ENCODE measurements at regions not wholly inside any gene's neighbourhood (a gene's known extent, or its start where the extent isn't known, plus 50 kb on each side); places are given as distances from the start of the nearest gene placed in this dataset.
"Not testable (repeated sequence)": the region's sequence is repeated elsewhere in the genome, so short reads cannot be mapped to it uniquely, and the experiment has no call there.

- Histone ChIP-seq H3K27me3 (replicated peaks in 1 of 4; ENCODE audit: control extremely low read depth in 1 of 4, control insufficient read depth in 3 of 4, insufficient read depth in 4 of 4, low read length in 3 of 4) (no peaks in the 10 kb centered on the region), H3K4me1 (ENCODE audit: control insufficient read depth in 2 of 2, insufficient read depth in 2 of 2, low read length in 2 of 2) (no peaks in the 10 kb centered on the region), H3K36me3 (replicated peaks in 1 of 2; ENCODE audit: control extremely low read depth in 1 of 2, control insufficient read depth in 1 of 2, extremely low read depth in 1 of 2, insufficient read depth in 2 of 2, low read length in 1 of 2) (no peaks in the 10 kb centered on the region), H3K4me3 (ENCODE audit: control extremely low read depth in 1 of 5, extremely low read depth in 1 of 5, insufficient read depth in 1 of 5, low read depth in 2 of 5, low read length in 4 of 5) (no peak overlapping the region), H3K9me3 (ENCODE audit: control extremely low read depth in 1 of 3, control insufficient read depth in 2 of 3, insufficient read depth in 1 of 3, low read length in 2 of 3) (peaks cover 0 to 3% (median 0%) of the 10 kb centered on the region in 3 donors), H3K79me2 (ENCODE audit: control insufficient read depth, insufficient read depth, low read length) (no peaks in the 10 kb centered on the region), H4K20me1 (ENCODE audit: control insufficient read depth, insufficient read depth, low read length, poor library complexity, severe bottlenecking) (no peaks in the 10 kb centered on the region), H3K4me2 (replicated peaks; ENCODE audit: low read depth, low read length, poor library complexity, severe bottlenecking) (no peak overlapping the region), H3K27ac (ENCODE audit: low read length in 2 of 2) (no peak overlapping the region), H2AFZ (ENCODE audit: insufficient read depth, low read depth, low read length, poor library complexity, severe bottlenecking) (no peak overlapping the region), H3K9ac (ENCODE audit: low read length) (no peak overlapping the region)
- Mint-ChIP-seq H3K4me3 (no peak overlapping the region), H3K27ac (no peak overlapping the region), H3K27me3 (no peaks in the 10 kb centered on the region), H3K4me1 (no peaks in the 10 kb centered on the region), H3K9me3 (ENCODE audit: insufficient read depth) (no peaks in the 10 kb centered on the region)
- CTCF ChIA-PET = no interaction called here
- ATAC-seq (ENCODE audit: low read depth) = no peak
- no peak for TF ChIP-seq EZH2 (IDR thresholded peaks at IDR 0.05; ENCODE audit: borderline replicate concordance, insufficient read depth, low read depth, low read length, poor library complexity, severe bottlenecking)
- no peak for TF ChIP-seq CTCF (IDR thresholded peaks at IDR 0.05)
- POLR2A ChIA-PET = no interaction called here
- intact Hi-C loops (cut with micrococcal nuclease) = no loop called here
- no peak for DNase-seq
Measured at GRCh38 chr7:82599895-82600294, 156.3 kb upstream of the CACNA2D1 start.

GRCh38 chr7:82598958-82599357, 155.4 kb upstream of the CACNA2D1 start:
- ChIA-PET CTCF (no interaction called here), POLR2A (no interaction called here)
- Histone ChIP-seq H3K4me2 (replicated peaks; ENCODE audit: low read depth, low read length, poor library complexity, severe bottlenecking) (no peak overlapping the region), H3K9me3 (ENCODE audit: control extremely low read depth in 1 of 3, control insufficient read depth in 2 of 3, insufficient read depth in 1 of 3, low read length in 2 of 3) (peaks cover 0 to 3% (median 0%) of the 10 kb centered on the region in 3 donors), H3K79me2 (ENCODE audit: control insufficient read depth, insufficient read depth, low read length) (no peaks in the 10 kb centered on the region), H3K9ac (ENCODE audit: low read length) (no peak overlapping the region), H3K27ac (ENCODE audit: low read length in 2 of 2) (no peak overlapping the region), H4K20me1 (ENCODE audit: control insufficient read depth, insufficient read depth, low read length, poor library complexity, severe bottlenecking) (no peaks in the 10 kb centered on the region), H3K27me3 (replicated peaks in 1 of 4; ENCODE audit: control extremely low read depth in 1 of 4, control insufficient read depth in 3 of 4, insufficient read depth in 4 of 4, low read length in 3 of 4) (no peaks in the 10 kb centered on the region), H3K36me3 (replicated peaks in 1 of 2; ENCODE audit: control extremely low read depth in 1 of 2, control insufficient read depth in 1 of 2, extremely low read depth in 1 of 2, insufficient read depth in 2 of 2, low read length in 1 of 2) (no peaks in the 10 kb centered on the region), H3K4me1 (ENCODE audit: control insufficient read depth in 2 of 2, insufficient read depth in 2 of 2, low read length in 2 of 2) (no peaks in the 10 kb centered on the region), H2AFZ (ENCODE audit: insufficient read depth, low read depth, low read length, poor library complexity, severe bottlenecking) (no peak overlapping the region), H3K4me3 (ENCODE audit: control extremely low read depth in 1 of 5, extremely low read depth in 1 of 5, insufficient read depth in 1 of 5, low read depth in 2 of 5, low read length in 4 of 5) (no peak overlapping the region)
- ATAC-seq (ENCODE audit: low read depth) (no peak), DNase-seq (no peak)
- intact Hi-C loops (cut with micrococcal nuclease) = no loop called here
- no CpG with 5 or more reads among the region's 1 CpG for WGBS (ENCODE audit: insufficient coverage)
- no peak overlapping the region for H3K27ac Mint-ChIP-seq
- TF ChIP-seq CTCF (IDR thresholded peaks at IDR 0.05) = no peak
- TF ChIP-seq EZH2 (IDR thresholded peaks at IDR 0.05; ENCODE audit: borderline replicate concordance, insufficient read depth, low read depth, low read length, poor library complexity, severe bottlenecking) = no peak
- H3K4me3 Mint-ChIP-seq = no peak overlapping the region
- no peaks in the 10 kb centered on the region for H3K4me1 Mint-ChIP-seq
- H3K27me3 Mint-ChIP-seq = no peaks in the 10 kb centered on the region
- H3K9me3 Mint-ChIP-seq (ENCODE audit: insufficient read depth) = no peaks in the 10 kb centered on the region

- H3K79me2 ChIP-seq (ENCODE audit: control insufficient read depth, insufficient read depth, low read length); H3K36me3 ChIP-seq (replicated peaks in 1 of 2; ENCODE audit: control extremely low read depth in 1 of 2, control insufficient read depth in 1 of 2, extremely low read depth in 1 of 2, insufficient read depth in 2 of 2, low read length in 1 of 2); H3K4me3 ChIP-seq (ENCODE audit: control extremely low read depth in 1 of 5, extremely low read depth in 1 of 5, insufficient read depth in 1 of 5, low read depth in 2 of 5, low read length in 4 of 5); H3K9ac ChIP-seq (ENCODE audit: low read length); H3K27me3 Mint-ChIP-seq; intact Hi-C loops (cut with micrococcal nuclease); H3K4me1 Mint-ChIP-seq; H4K20me1 ChIP-seq (ENCODE audit: control insufficient read depth, insufficient read depth, low read length, poor library complexity, severe bottlenecking); POLR2A ChIA-PET; H3K9me3 Mint-ChIP-seq (ENCODE audit: insufficient read depth); DNase-seq; H3K4me3 Mint-ChIP-seq; H3K9me3 ChIP-seq (ENCODE audit: control extremely low read depth in 1 of 3, control insufficient read depth in 2 of 3, insufficient read depth in 1 of 3, low read length in 2 of 3); H3K4me2 ChIP-seq (replicated peaks; ENCODE audit: low read depth, low read length, poor library complexity, severe bottlenecking); H3K27me3 ChIP-seq (replicated peaks in 1 of 4; ENCODE audit: control extremely low read depth in 1 of 4, control insufficient read depth in 3 of 4, insufficient read depth in 4 of 4, low read length in 3 of 4); H3K27ac Mint-ChIP-seq; H3K27ac ChIP-seq (ENCODE audit: low read length in 2 of 2); ATAC-seq (ENCODE audit: low read depth); H2AFZ ChIP-seq (ENCODE audit: insufficient read depth, low read depth, low read length, poor library complexity, severe bottlenecking); H3K4me1 ChIP-seq (ENCODE audit: control insufficient read depth in 2 of 2, insufficient read depth in 2 of 2, low read length in 2 of 2): not testable (repeated sequence)
- CTCF ChIA-PET = interaction anchor here (1.6 kb wide), 1 partner anchor 9 kb away, joined by 4 read pairs; no protein-coding TSS in a partner anchor
- WGBS (ENCODE audit: insufficient coverage) = no CpG with 5 or more reads among the region's 3 CpGs
Measured at GRCh38 chr7:82595795-82596194, 152.2 kb upstream of the CACNA2D1 start.

All from B cell (primary cell).